DOHH2 (cell line): ENCODE measurements at regions not wholly inside any gene's neighbourhood (a gene's known extent, or its start where the extent isn't known, plus 50 kb on each side); places are given as distances from the start of the nearest gene placed in this dataset.

Source experiments
- H3F3A ChIP-seq: fragments of 200-600 bp; sonication (generic), shearing (Covaris generic); 2 replicates; pipeline ENCODE4 v1.6.0; 2016; ENCODE audit warnings: antibody characterized with exemption, mild to moderate bottlenecking; ENCODE audit not compliant: control insufficient read depth, insufficient read depth
- H3K27ac ChIP-seq: fragments of 200-600 bp; sonication (generic); 2 replicates; pipeline ENCODE4 v1.5.1; 2014; ENCODE audit warnings: low read depth, mild to moderate bottlenecking, low read length, moderate library complexity
- H3K27me3 ChIP-seq: fragments of 200-600 bp; sonication (generic); 2 replicates; pipeline ENCODE4 v1.6.1; 2014; ENCODE audit warnings: mild to moderate bottlenecking, low read length, mixed read lengths; ENCODE audit not compliant: control insufficient read depth
- H3K36me3 ChIP-seq: fragments of 200-600 bp; sonication (generic); 2 replicates; pipeline ENCODE4 v1.6.1; 2014; ENCODE audit warnings: mild to moderate bottlenecking, low read length, moderate library complexity, mixed read lengths; ENCODE audit not compliant: control insufficient read depth
- H3K4me1 ChIP-seq: fragments of 200-600 bp; sonication (generic); 2 replicates; pipeline ENCODE4 v1.6.1; 2014; ENCODE audit warnings: mild to moderate bottlenecking, low read length, mixed read lengths; ENCODE audit not compliant: control insufficient read depth
- H3K4me2 ChIP-seq: fragments of 200-600 bp; sonication (generic); 2 replicates; pipeline ENCODE4 v1.6.0; 2014; ENCODE audit warnings: mild to moderate bottlenecking, low read length, moderate library complexity
- H3K4me3 ChIP-seq: fragments of 200-600 bp; sonication (generic); 2 replicates; pipeline ENCODE4 v1.5.1; 2014; ENCODE audit warnings: mild to moderate bottlenecking, low read length, mixed read lengths
- H3K79me2 ChIP-seq: fragments of 200-600 bp; sonication (generic); 2 replicates; pipeline ENCODE4 v1.6.1; 2014; ENCODE audit warnings: mild to moderate bottlenecking, low read length, mixed read lengths; ENCODE audit not compliant: control insufficient read depth
- H3K9me2 ChIP-seq: fragments of 200-600 bp; sonication (generic); replicated peaks from 2 replicates; pipeline ENCODE4 v1.6.1; 2014; ENCODE audit warnings: mild to moderate bottlenecking, low read length, mixed read lengths; ENCODE audit not compliant: control insufficient read depth
- H3K9me3 ChIP-seq: fragments of 200-600 bp; sonication (generic); 2 replicates; pipeline ENCODE4 v1.6.1; 2014; ENCODE audit warnings: antibody characterized with exemption, low read length, mixed read lengths; ENCODE audit not compliant: control insufficient read depth, insufficient read depth
- H4K20me1 ChIP-seq: fragments of 200-600 bp; sonication (generic); 2 replicates; pipeline ENCODE4 v1.6.0; 2014; ENCODE audit warnings: low read depth, mild to moderate bottlenecking, antibody characterized with exemption, low read length, moderate library complexity; ENCODE audit not compliant: control insufficient read depth, insufficient read depth
- EZH2phosphoT487 ChIP-seq: fragments of 200-600 bp; sonication (generic); IDR thresholded peaks from 2 replicates; pipeline ENCODE4 v1.6.1; 2017; ENCODE audit warnings: borderline replicate concordance, mild to moderate bottlenecking, antibody characterized with exemption, low read length, moderate library complexity, mixed read lengths
- TF ChIP-seq, protein P1 (sequence below): fragments of 200-600 bp; sonication (generic); IDR thresholded peaks from one replicate; pipeline ENCODE4 v1.5.1; 2014; ENCODE audit warnings: antibody characterized with exemption, mild to moderate bottlenecking, low read depth, low read length; ENCODE audit not compliant: poor library complexity, severe bottlenecking

DNA sequence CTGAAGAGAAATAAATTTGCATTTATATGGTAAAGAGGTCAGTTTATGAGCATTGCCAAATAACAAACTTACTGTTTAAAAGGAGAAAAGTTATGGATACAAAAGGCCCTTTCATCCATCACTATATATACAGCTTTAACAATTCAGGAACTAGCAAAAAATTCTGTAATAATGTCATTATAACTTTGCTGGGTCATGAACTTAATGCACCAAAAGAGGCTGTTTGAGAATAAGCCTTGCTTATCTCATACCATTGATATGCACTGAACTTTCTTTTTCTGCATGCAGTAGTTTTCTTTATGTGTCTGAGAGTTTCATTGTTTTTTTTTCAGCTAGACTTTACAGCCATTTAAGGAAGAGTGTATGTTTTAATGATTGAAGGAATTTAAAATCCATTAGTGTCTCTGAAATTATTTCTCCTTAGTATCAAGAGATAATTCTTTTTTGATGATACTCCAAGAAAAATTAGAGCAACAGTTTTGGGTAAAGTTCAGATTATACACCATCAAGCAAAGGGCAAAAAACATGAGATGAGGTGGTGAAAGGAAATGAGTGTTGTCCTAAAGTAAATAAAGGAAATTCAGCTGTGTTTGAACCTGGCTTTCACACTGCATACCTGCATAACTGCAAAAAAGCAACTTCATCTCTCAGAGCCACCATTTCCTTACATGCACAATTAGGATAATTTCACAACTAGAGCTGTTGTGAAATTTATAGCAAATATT is 188.2 kb upstream of the ANO3 start:
- Histone ChIP-seq H3K36me3 (no peaks in the 10 kb centered on the region), H3K4me3 (no peak overlapping the region), H3K9me2 (no peaks in the 10 kb centered on the region), H3K79me2 (no peaks in the 10 kb centered on the region), H4K20me1 (no peaks in the 10 kb centered on the region), H3K9me3 (no peaks in the 10 kb centered on the region), H3K27ac (no peak overlapping the region), H3K4me2 (no peak overlapping the region), H3F3A (no peaks in the 10 kb centered on the region), H3K4me1 (no peaks in the 10 kb centered on the region), H3K27me3 (no peaks in the 10 kb centered on the region)
- TF ChIP-seq, protein P1, sequence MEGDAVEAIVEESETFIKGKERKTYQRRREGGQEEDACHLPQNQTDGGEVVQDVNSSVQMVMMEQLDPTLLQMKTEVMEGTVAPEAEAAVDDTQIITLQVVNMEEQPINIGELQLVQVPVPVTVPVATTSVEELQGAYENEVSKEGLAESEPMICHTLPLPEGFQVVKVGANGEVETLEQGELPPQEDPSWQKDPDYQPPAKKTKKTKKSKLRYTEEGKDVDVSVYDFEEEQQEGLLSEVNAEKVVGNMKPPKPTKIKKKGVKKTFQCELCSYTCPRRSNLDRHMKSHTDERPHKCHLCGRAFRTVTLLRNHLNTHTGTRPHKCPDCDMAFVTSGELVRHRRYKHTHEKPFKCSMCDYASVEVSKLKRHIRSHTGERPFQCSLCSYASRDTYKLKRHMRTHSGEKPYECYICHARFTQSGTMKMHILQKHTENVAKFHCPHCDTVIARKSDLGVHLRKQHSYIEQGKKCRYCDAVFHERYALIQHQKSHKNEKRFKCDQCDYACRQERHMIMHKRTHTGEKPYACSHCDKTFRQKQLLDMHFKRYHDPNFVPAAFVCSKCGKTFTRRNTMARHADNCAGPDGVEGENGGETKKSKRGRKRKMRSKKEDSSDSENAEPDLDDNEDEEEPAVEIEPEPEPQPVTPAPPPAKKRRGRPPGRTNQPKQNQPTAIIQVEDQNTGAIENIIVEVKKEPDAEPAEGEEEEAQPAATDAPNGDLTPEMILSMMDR = no peak
- TF ChIP-seq EZH2phosphoT487 = no peak

DNA sequence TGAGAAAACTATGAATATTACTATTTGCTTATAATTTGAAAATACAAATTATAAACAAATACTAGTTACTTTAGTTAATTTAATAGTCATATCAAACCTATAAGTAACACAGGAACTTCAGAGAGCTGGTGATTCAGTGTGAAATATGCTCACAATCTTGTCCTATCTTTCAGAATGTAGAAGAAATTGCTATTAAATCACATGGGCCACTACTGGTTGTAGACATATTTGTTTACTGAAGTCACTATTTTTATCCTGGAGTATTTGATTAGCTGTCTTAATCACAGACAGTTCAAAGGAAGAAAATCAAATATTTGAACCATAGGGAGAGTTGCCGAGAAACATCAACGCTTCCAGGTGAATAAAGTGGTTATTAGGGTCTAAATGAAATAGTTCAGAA is 187.6 kb upstream of the ANO3 start:
- Histone ChIP-seq H3K4me3 (no peak overlapping the region), H3K9me3 (no peaks in the 10 kb centered on the region), H3K4me2 (no peak overlapping the region), H3K36me3 (no peaks in the 10 kb centered on the region), H3F3A (no peaks in the 10 kb centered on the region), H4K20me1 (no peaks in the 10 kb centered on the region), H3K9me2 (no peaks in the 10 kb centered on the region), H3K79me2 (no peaks in the 10 kb centered on the region), H3K4me1 (no peaks in the 10 kb centered on the region), H3K27me3 (no peaks in the 10 kb centered on the region), H3K27ac (no peak overlapping the region)
- TF ChIP-seq, protein P1 = no peak
- TF ChIP-seq EZH2phosphoT487 = no peak

DNA sequence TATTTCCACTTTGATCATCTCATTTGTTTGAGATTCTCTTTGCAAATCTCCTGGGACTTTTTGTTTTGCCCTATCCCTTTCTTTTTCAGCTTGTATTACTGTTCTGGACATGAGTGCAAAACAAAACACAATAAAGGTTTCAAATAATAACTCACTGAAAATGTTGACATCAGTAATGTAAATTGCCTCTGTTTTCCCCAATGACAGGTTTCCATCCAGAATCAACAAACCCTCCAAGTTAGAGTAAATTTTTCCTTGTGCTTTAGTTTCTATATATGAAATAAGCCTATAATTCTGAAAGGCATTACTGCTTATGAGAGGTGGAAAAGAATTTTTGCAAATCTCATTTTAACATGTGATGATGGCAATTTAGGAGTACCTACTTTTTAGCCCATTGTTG is 187.0 kb upstream of the ANO3 start:
- H3K79me2 ChIP-seq = no peaks in the 10 kb centered on the region
- H3K4me3 ChIP-seq = no peak overlapping the region
- H3K4me2 ChIP-seq = no peak overlapping the region
- no peaks in the 10 kb centered on the region for H3F3A ChIP-seq
- H3K27me3 ChIP-seq = no peaks in the 10 kb centered on the region
- TF ChIP-seq, protein P1 = no peak
- no peak for TF ChIP-seq EZH2phosphoT487
- H3K36me3 ChIP-seq = no peaks in the 10 kb centered on the region
- no peaks in the 10 kb centered on the region for H3K4me1 ChIP-seq
- H4K20me1 ChIP-seq = no peaks in the 10 kb centered on the region
- H3K9me3 ChIP-seq = no peaks in the 10 kb centered on the region
- no peak overlapping the region for H3K27ac ChIP-seq
- no peaks in the 10 kb centered on the region for H3K9me2 ChIP-seq
